Upper lobe of left lung (tissue), 6 donors: ENCODE measurements at regions not wholly inside any gene's neighbourhood (a gene's known extent, or its start where the extent isn't known, plus 50 kb on each side); places are given as distances from the start of the nearest gene placed in this dataset.

ENCODE experiments used
- ATAC-seq, 2 donors: fragments of 200-7000 bp; cut with Tn5 transposase; one replicate each; pipeline ENCODE4 v1.9.1; 2022; ENCODE audit warnings: mild to moderate bottlenecking in 2 of 2, moderate library complexity in 2 of 2; ENCODE audit not compliant: low FRiP score in 2 of 2
- DNase-seq, 2 donors: peaks; one replicate each; pipeline ENCODE4 v3.0.0-alpha.2; 2019 to 2020
- H3K27ac ChIP-seq, 4 donors: fragments of 200-600 bp; sonication (generic); one replicate each; pipeline ENCODE4 v1.5.1; 2016 to 2019
- H3K27me3 ChIP-seq, 4 donors: fragments of 200-600 bp; sonication (generic); one replicate each; pipeline ENCODE4 v1.5.1; 2017 to 2019
- H3K36me3 ChIP-seq, 4 donors: fragments of 200-600 bp; sonication (generic); one replicate each; pipeline ENCODE4 v1.5.1; 2016 to 2019
- H3K4me1 ChIP-seq, 4 donors: fragments of 200-600 bp; sonication (generic); one replicate each; pipeline ENCODE4 v1.5.1; 2018 to 2019
- H3K4me3 ChIP-seq, 4 donors: fragments of 200-600 bp; sonication (generic); one replicate each; pipeline ENCODE4 v1.5.1; 2017 to 2019; ENCODE audit warnings: mild to moderate bottlenecking in 2 of 4, moderate library complexity in 1 of 4
- H3K9me3 ChIP-seq, 4 donors: fragments of 200-600 bp; sonication (generic); one replicate each; pipeline ENCODE4 v1.5.1; 2018 to 2019
- EP300 ChIP-seq, 4 donors: sonication (generic); formaldehyde crosslinking; IDR thresholded peaks; one replicate each; pipeline ENCODE4 v1.5.1; 2017; ENCODE audit warnings: antibody characterized with exemption in 4 of 4, control low read depth in 2 of 4
- POLR2A ChIP-seq, 4 donors: fragments of 450-650 bp; IDR thresholded peaks; one replicate each; pipeline ENCODE4 v1.5.1; 2016 to 2017; ENCODE audit warnings: antibody characterized with exemption in 4 of 4, mild to moderate bottlenecking in 2 of 4
- POLR2AphosphoS5 ChIP-seq, 2 donors: sonication (generic); formaldehyde crosslinking; IDR thresholded peaks; one replicate each; pipeline ENCODE4 v1.5.1; 2017; ENCODE audit warnings: antibody characterized with exemption in 2 of 2
- WGBS, 2 donors: methylation state at CpG; one replicate each; pipeline ENCODE4 v1.1.5; 2017 to 2018; 5-methylcytosine and 5-hydroxymethylcytosine counted together
- TF ChIP-seq, protein P1 (sequence below), 6 experiments: fragments of 450-650 bp in 4 of 6; fragments of 200-600 bp in 2 of 6; sonication (generic) in 2 of 6; IDR thresholded peaks; one replicate each; pipeline ENCODE4 v1.5.1; 2016 to 2019; ENCODE audit warnings: antibody characterized with exemption in 6 of 6
- donor health status: DM: no; HTN: no; CAD: no; lungs with moderate emphysema.
- donor health status: DM: no; HTN: yes; CAD: no; lungs with severe emphysema.

DNA sequence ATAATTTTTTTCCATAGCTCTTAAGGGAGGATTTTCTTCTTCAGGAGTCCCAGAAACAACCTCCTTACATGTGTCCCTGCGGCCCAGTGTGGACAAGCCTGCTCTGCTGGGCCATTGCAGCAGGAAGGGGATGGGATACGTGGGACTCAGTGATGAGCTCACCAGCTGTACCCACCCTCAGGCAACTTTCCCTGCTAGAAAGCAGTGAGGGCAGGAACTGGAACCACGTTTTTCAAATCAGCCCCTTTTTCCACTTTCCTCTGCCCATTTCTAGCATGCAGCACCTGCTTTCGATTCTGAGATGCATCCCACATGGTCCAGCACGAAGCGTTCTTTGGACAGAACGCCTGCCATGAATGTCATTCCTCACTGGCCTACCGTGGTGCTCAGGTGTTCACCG is 232.7 kb downstream of the KLF6 start:
- DNase-seq, result no peak
- Histone ChIP-seq H3K4me3 (no peak overlapping the region), H3K27me3 (no peaks in the 10 kb centered on the region), H3K9me3 (no peaks in the 10 kb centered on the region), H3K27ac (no peak overlapping the region), H3K36me3 (no peaks in the 10 kb centered on the region), H3K4me1 (no peaks in the 10 kb centered on the region)
- 89 to 94% methylated on average over 9 of the region's 9 CpGs for WGBS, 2 donors
- TF ChIP-seq EP300 (IDR thresholded peaks at IDR 0.05) (no peak), POLR2AphosphoS5 (IDR thresholded peaks at IDR 0.05) (no peak), POLR2A (IDR thresholded peaks at IDR 0.05) (no peak)
- TF ChIP-seq, protein P1, sequence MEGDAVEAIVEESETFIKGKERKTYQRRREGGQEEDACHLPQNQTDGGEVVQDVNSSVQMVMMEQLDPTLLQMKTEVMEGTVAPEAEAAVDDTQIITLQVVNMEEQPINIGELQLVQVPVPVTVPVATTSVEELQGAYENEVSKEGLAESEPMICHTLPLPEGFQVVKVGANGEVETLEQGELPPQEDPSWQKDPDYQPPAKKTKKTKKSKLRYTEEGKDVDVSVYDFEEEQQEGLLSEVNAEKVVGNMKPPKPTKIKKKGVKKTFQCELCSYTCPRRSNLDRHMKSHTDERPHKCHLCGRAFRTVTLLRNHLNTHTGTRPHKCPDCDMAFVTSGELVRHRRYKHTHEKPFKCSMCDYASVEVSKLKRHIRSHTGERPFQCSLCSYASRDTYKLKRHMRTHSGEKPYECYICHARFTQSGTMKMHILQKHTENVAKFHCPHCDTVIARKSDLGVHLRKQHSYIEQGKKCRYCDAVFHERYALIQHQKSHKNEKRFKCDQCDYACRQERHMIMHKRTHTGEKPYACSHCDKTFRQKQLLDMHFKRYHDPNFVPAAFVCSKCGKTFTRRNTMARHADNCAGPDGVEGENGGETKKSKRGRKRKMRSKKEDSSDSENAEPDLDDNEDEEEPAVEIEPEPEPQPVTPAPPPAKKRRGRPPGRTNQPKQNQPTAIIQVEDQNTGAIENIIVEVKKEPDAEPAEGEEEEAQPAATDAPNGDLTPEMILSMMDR (IDR thresholded peaks at IDR 0.05), result no peak
- no peak for ATAC-seq

DNA sequence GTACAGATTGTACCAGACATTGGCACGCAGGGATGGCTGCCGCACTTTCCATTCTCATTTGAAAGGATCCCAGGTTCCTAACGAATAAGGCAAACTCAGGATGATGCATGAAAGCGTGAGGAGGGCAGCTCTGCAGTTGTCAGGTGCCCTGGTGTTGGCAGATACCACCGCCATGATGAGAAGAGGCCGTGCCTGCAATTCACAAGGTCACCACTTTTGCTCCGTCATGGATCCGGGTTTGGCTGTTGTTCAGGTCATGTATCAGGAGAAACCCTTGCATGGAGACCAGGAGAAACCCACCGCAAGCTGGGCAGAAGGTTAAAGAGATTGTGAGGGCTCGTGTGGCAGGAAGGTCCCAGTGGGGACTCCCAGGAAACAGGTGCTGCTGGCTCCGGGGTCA is 233.2 kb downstream of the KLF6 start:
- H3K27ac ChIP-seq, result no peak overlapping the region
- WGBS, 2 donors, result 89 to 94% methylated on average over 11 of the region's 11 CpGs
- no peak for DNase-seq
- H3K9me3 ChIP-seq, result no peaks in the 10 kb centered on the region
- no peak overlapping the region for H3K4me3 ChIP-seq
- H3K4me1 ChIP-seq, result no peaks in the 10 kb centered on the region
- no peaks in the 10 kb centered on the region for H3K27me3 ChIP-seq
- no peak for ATAC-seq
- TF ChIP-seq POLR2A (IDR thresholded peaks at IDR 0.05) (no peak), POLR2AphosphoS5 (IDR thresholded peaks at IDR 0.05) (no peak), EP300 (IDR thresholded peaks at IDR 0.05) (no peak)
- TF ChIP-seq, protein P1 (IDR thresholded peaks at IDR 0.05), result no peak
- no peaks in the 10 kb centered on the region for H3K36me3 ChIP-seq

DNA sequence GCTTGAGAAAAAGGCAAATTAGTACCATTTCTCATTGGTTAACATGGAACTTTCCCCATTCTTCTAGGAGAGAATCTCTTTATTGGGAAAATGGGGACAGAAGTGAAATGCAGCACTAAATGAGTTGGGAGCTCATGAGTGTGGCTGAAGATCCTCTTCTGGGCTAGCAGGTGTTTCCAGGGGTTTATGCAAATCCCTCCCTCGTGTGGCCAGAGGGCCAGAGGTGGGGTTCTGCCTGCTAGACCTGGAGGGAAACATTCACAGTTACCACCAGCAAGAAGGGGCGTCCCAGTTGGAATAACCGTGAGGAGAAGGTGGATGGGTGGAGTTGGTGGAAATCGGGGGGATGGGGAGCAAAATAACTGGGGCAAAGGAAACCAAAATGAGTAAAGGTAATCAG is 235.9 kb downstream of the KLF6 start:
- no peaks in the 10 kb centered on the region for H3K9me3 ChIP-seq
- H3K27ac ChIP-seq, result no peak overlapping the region
- H3K27me3 ChIP-seq, result no peaks in the 10 kb centered on the region
- no peaks in the 10 kb centered on the region for H3K36me3 ChIP-seq
- TF ChIP-seq POLR2AphosphoS5 (IDR thresholded peaks at IDR 0.05), result no peak
- no peak for TF ChIP-seq EP300 (IDR thresholded peaks at IDR 0.05)
- TF ChIP-seq POLR2A (IDR thresholded peaks at IDR 0.05), result no peak
- TF ChIP-seq, protein P1 (IDR thresholded peaks at IDR 0.05), result no peak
- H3K4me1 ChIP-seq, result no peaks in the 10 kb centered on the region
- DNase-seq (no peak), ATAC-seq (no peak)
- WGBS, 2 donors, result 72 to 80% methylated on average over 4 of the region's 4 CpGs
- H3K4me3 ChIP-seq, result no peak overlapping the region

DNA sequence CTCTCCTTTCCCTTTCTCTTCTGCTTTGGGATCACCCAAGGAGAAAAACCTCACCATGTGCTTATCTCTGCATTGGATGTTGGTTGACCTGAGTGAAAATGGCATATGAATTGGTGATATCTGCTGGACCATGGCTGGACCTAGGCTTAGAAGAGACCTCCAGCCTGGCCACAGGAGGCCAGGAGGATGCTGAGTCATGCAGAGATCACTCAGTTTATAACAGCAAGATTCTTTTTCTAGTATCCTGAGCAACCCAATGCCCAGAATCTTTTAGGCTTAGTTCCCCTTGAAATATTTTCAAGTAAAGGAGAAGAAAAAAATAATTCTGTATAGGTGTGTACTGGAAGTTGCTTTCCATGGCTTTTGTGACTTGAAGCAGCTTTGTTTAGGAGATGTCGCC is 236.3 kb downstream of the KLF6 start:
- ATAC-seq, result no peak
- WGBS, 2 donors, result 92 to 100% methylated on average over 1 of the region's 1 CpG
- no peak for TF ChIP-seq POLR2AphosphoS5 (IDR thresholded peaks at IDR 0.05)
- no peak for TF ChIP-seq EP300 (IDR thresholded peaks at IDR 0.05)
- TF ChIP-seq, protein P1 (IDR thresholded peaks at IDR 0.05), result no peak
- no peak for TF ChIP-seq POLR2A (IDR thresholded peaks at IDR 0.05)

DNA sequence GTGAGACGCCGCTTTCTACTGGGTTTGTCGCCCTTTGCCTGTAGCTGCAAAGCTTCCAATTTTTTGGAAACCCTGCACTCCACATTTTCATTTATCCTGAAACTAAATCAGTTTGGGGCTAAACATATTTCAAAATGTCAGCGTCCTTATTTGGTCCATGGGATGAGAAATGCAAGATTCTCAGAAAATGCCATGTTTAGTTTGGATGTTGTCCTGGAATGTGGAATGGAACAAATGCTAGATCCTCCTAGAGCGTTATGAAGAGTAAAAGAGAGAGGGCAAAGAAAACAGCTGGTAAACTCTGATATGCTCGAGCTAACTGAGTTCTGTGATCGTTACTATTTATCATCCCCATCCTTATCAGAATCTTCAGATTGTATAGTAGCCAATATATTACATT is 236.9 kb downstream of the KLF6 start:
- Histone ChIP-seq H3K4me1 (no peaks in the 10 kb centered on the region), H3K36me3 (no peaks in the 10 kb centered on the region), H3K4me3 (no peak overlapping the region), H3K27ac (no peak overlapping the region), H3K9me3 (no peaks in the 10 kb centered on the region), H3K27me3 (no peaks in the 10 kb centered on the region)
- DNase-seq, result no peak
- WGBS, 2 donors, result 68 to 73% methylated on average over 7 of the region's 7 CpGs
- no peak for ATAC-seq
- TF ChIP-seq POLR2AphosphoS5 (IDR thresholded peaks at IDR 0.05), result no peak
- TF ChIP-seq POLR2A (IDR thresholded peaks at IDR 0.05), result no peak
- no peak for TF ChIP-seq EP300 (IDR thresholded peaks at IDR 0.05)
- TF ChIP-seq, protein P1 (IDR thresholded peaks at IDR 0.05), result no peak

More for the DNA sequence above, 236.3 kb downstream of the KLF6 start:
- H3K27ac ChIP-seq, result no peak overlapping the region
- H3K9me3 ChIP-seq, result no peaks in the 10 kb centered on the region
- no peak overlapping the region for H3K4me3 ChIP-seq
- no peaks in the 10 kb centered on the region for H3K27me3 ChIP-seq
- no peak for DNase-seq
- H3K36me3 ChIP-seq, result no peaks in the 10 kb centered on the region
- no peaks in the 10 kb centered on the region for H3K4me1 ChIP-seq
